ENCODE measurements at regions not wholly inside any gene's neighbourhood (a gene's known extent, or its start where the extent isn't known, plus 50 kb on each side); places are given as distances from the start of the nearest gene placed in this dataset.

- TF ChIP-seq CTCF (IDR thresholded peaks at IDR 0.05) (no peak), POLR2A (IDR thresholded peaks at IDR 0.05) (no peak)
These were observed 196.6 kb downstream of the OTOR start for GRCh38 chr20:16944745-16945144.

All from Peyer's patch (tissue), 4 donors.